Endothelial cell of umbilical vein (primary cell): ENCODE measurements at regions not wholly inside any gene's neighbourhood (a gene's known extent, or its start where the extent isn't known, plus 50 kb on each side); places are given as distances from the start of the nearest gene placed in this dataset.

Experiments
- BruUV-seq: library from RNA; stranded (reverse); fragments of 400-500 nt; replicated peaks from 2 replicates; lab custom pipeline; 2021; lab: Mats Ljungman, UMichigan
- CTCF ChIA-PET: fragments of 300-600, 350-600 bp; sonication (Branson Sonifier 250); formaldehyde crosslinking; loops from one replicate; lab custom pipeline; 2021; ENCODE audit warnings: antibody characterized with exemption, inconsistent platforms; lab: Charles Lee
- POLR2A ChIA-PET: fragments of 300-600, 350-600 bp; sonication (Branson Sonifier 250); formaldehyde crosslinking; loops from one replicate; lab custom pipeline; 2021; ENCODE audit warnings: antibody characterized with exemption, inconsistent platforms; lab: Charles Lee
- DNase-seq: peaks from one replicate; pipeline ENCODE4 v3.0.0-alpha.2; 2011; ENCODE audit warnings: low read depth, low spot score
- FAIRE-seq: peaks from 2 replicates; lab custom pipeline; 2011; peaks lifted over from hg19 to GRCh38; lab: Jason Lieb, UNC
- H2AFZ ChIP-seq: 2 replicates; pipeline ENCODE4 v1.6.0; 2012; ENCODE audit warnings: low read depth, low read length, control low read depth, inconsistent platforms
- H3K27ac ChIP-seq: 2 replicates; pipeline ENCODE4 v1.5.1; 2011; ENCODE audit warnings: low read depth, mild to moderate bottlenecking, control low read depth, low read length, moderate library complexity; ENCODE audit not compliant: insufficient read depth
- H3K27me3 ChIP-seq, 2 experiments: 2 replicates each; pipeline versions ENCODE4 v1.6.0 to v1.6.1; 2011; ENCODE audit warnings: low read length in 2 of 2, mixed read lengths in 1 of 2; ENCODE audit not compliant: control insufficient read depth in 2 of 2, insufficient read depth in 2 of 2
- H3K36me3 ChIP-seq, 2 experiments: 2 replicates in 1 of 2; 3 replicates in 1 of 2; pipeline ENCODE4 v1.5.1; 2011; ENCODE audit warnings: low read length in 2 of 2, mild to moderate bottlenecking in 1 of 2, moderate library complexity in 1 of 2; ENCODE audit not compliant: control insufficient read depth in 2 of 2, insufficient read depth in 2 of 2; ENCODE audit errors: extremely low read depth in 1 of 2
- H3K4me1 ChIP-seq: 3 replicates; pipeline ENCODE4 v1.5.1; 2011; ENCODE audit warnings: mild to moderate bottlenecking, low read length; ENCODE audit not compliant: control insufficient read depth, insufficient read depth; ENCODE audit errors: extremely low read depth
- H3K4me2 ChIP-seq: 2 replicates; pipeline ENCODE4 v1.6.1; 2011; ENCODE audit warnings: low read length, control low read depth, mixed read lengths; ENCODE audit not compliant: insufficient read depth
- H3K4me3 ChIP-seq, 3 experiments: fragments of 200-600 bp in 1 of 3; sonication (generic), shearing (Covaris generic) in 1 of 3; replicated peaks in 1 of 3; 2 replicates each; pipeline ENCODE4 v1.5.1; 2011 to 2016; ENCODE audit warnings: control low read depth in 3 of 3, low read length in 3 of 3, mild to moderate bottlenecking in 2 of 3, inconsistent platforms in 1 of 3, low read depth in 1 of 3, moderate library complexity in 1 of 3; ENCODE audit not compliant: insufficient read depth in 1 of 3
- H3K79me2 ChIP-seq: 2 replicates; pipeline ENCODE4 v1.6.0; 2012; ENCODE audit warnings: low read length, inconsistent platforms; ENCODE audit not compliant: control insufficient read depth, insufficient read depth
- H3K9ac ChIP-seq: replicated peaks from 2 replicates; pipeline ENCODE3; 2011; ENCODE audit warnings: low read length, control low read depth; ENCODE audit not compliant: insufficient read depth; ENCODE audit errors: extremely low read depth
- H3K9me1 ChIP-seq: replicated peaks from 3 replicates; pipeline ENCODE4 v1.6.0; 2011; ENCODE audit warnings: mild to moderate bottlenecking, low read length; ENCODE audit not compliant: control insufficient read depth, insufficient read depth; ENCODE audit errors: extremely low read depth
- H3K9me3 ChIP-seq: replicated peaks from 2 replicates; pipeline ENCODE4 v1.5.1; 2012; ENCODE audit warnings: low read length, inconsistent platforms; ENCODE audit not compliant: control insufficient read depth, insufficient read depth
- H4K20me1 ChIP-seq: replicated peaks from 2 replicates; pipeline ENCODE3; 2011; ENCODE audit warnings: mild to moderate bottlenecking, low read length; ENCODE audit not compliant: control insufficient read depth, insufficient read depth; ENCODE audit errors: extremely low read depth
- EZH2 ChIP-seq: IDR thresholded peaks from 2 replicates; pipeline ENCODE4 v1.6.1; 2012; ENCODE audit warnings: borderline replicate concordance, low read depth, mild to moderate bottlenecking, moderate library complexity, low read length, inconsistent platforms; ENCODE audit not compliant: severe bottlenecking
- FOS ChIP-seq: IDR thresholded peaks from 2 replicates; pipeline ENCODE4 v1.6.1; 2011; ENCODE audit warnings: mild to moderate bottlenecking, low read length, moderate library complexity, borderline replicate concordance; ENCODE audit not compliant: insufficient read depth
- GATA2 ChIP-seq: IDR thresholded peaks from 2 replicates; pipeline ENCODE4 v1.7.0; 2011; ENCODE audit warnings: low read depth, mild to moderate bottlenecking, moderate library complexity, mixed read lengths, low read length; ENCODE audit not compliant: insufficient read length, insufficient read depth
- JUN ChIP-seq: IDR thresholded peaks from 2 replicates; pipeline ENCODE4 v1.6.1; 2011; ENCODE audit warnings: borderline replicate concordance, low read depth; ENCODE audit not compliant: insufficient read length, insufficient read depth
- MYC ChIP-seq: IDR thresholded peaks from one replicate; pipeline ENCODE4 v1.6.1; 2011; ENCODE audit warnings: mild to moderate bottlenecking, low read depth, low read length
- POLR2A ChIP-seq: IDR thresholded peaks from 2 replicates; pipeline ENCODE4 v1.6.1; 2012; ENCODE audit warnings: low read depth, mild to moderate bottlenecking, control low read depth, low read length
- POLR2AphosphoS5 ChIP-seq: IDR thresholded peaks from 2 replicates; pipeline ENCODE4 v1.6.1; 2012; ENCODE audit warnings: low read depth, mild to moderate bottlenecking, control low read depth, low read length, moderate library complexity; ENCODE audit not compliant: insufficient read depth
- dilution Hi-C: fragments of 300-500 bp; cut with MboI; formaldehyde crosslinking; loops from one replicate; pipeline ENCODE4 v1.15.0; 2019; ENCODE audit warnings: low sequenced_read_pairs; ENCODE audit not compliant: extremely low pct_ligation_motif_present
- intact Hi-C: fragments of 100-400 bp; cut with micrococcal nuclease; formaldehyde crosslinking; loops from one replicate; pipeline ENCODE4 v1.10.0; 2022
- TF ChIP-seq, protein P1 (sequence below): IDR thresholded peaks from 2 replicates; pipeline ENCODE4 v1.6.1; 2011; ENCODE audit not compliant: insufficient read depth, insufficient read length
- TF ChIP-seq, protein P2 (sequence below), 2 donors: IDR thresholded peaks; 1 replicate in 1 of 2; 2 replicates in 1 of 2; pipeline ENCODE4 v1.5.1; 2011; ENCODE audit warnings: low read length in 2 of 2, mild to moderate bottlenecking in 2 of 2, moderate library complexity in 2 of 2, control low read depth in 1 of 2, inconsistent platforms in 1 of 2, low read depth in 1 of 2; ENCODE audit not compliant: insufficient read depth in 1 of 2; ENCODE audit errors: extremely low read depth in 1 of 2

DNA sequence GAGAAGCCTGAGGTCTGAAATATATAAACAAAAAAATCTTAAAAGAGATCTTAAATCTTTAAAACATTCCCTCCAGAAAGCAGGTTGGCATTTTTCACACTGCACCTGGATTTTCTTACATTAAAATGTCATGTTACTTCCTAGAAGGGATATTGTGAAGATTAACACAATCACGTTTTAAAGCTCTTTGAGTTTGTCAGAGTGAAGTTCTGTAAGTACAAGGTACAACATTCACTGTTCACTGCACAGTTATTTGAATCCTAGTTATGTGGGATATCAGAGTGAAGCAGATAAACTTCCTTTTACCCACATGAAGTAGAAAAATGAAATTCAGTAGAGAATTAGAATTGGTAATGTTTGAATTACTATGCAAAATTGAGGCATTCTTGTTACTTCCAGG, 353.6 kb upstream of the RGMB start:
- dilution Hi-C loops, result no loop called here
- POLR2A ChIA-PET, result no interaction called here

More for the DNA sequence above, 353.6 kb upstream of the RGMB start:
- no peak overlapping the region for H3K4me3 ChIP-seq
- no peaks in the 10 kb centered on the region for H3K27me3 ChIP-seq
- no peak overlapping the region for H3K27ac ChIP-seq
- FAIRE-seq, result no peak
- intact Hi-C loops, result no loop called here
- no peaks in the 10 kb centered on the region for H4K20me1 ChIP-seq
- CTCF ChIA-PET, result interaction anchor here (0.6 kb wide), 1 partner anchor 975 kb away, joined by 3 read pairs; no protein-coding TSS in a partner anchor
- no peak overlapping the region for H3K4me2 ChIP-seq
- H3K9me1 ChIP-seq, result no peaks in the 10 kb centered on the region
- no peak overlapping the region for H2AFZ ChIP-seq
- no peak overlapping the region for H3K9ac ChIP-seq
- no peak for TF ChIP-seq EZH2
- TF ChIP-seq JUN, result no peak
- no peak for TF ChIP-seq MYC
- TF ChIP-seq GATA2, result no peak
- TF ChIP-seq, protein P1, sequence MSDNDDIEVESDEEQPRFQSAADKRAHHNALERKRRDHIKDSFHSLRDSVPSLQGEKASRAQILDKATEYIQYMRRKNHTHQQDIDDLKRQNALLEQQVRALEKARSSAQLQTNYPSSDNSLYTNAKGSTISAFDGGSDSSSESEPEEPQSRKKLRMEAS, result no peak
- no peak for TF ChIP-seq POLR2AphosphoS5
- TF ChIP-seq, protein P2, sequence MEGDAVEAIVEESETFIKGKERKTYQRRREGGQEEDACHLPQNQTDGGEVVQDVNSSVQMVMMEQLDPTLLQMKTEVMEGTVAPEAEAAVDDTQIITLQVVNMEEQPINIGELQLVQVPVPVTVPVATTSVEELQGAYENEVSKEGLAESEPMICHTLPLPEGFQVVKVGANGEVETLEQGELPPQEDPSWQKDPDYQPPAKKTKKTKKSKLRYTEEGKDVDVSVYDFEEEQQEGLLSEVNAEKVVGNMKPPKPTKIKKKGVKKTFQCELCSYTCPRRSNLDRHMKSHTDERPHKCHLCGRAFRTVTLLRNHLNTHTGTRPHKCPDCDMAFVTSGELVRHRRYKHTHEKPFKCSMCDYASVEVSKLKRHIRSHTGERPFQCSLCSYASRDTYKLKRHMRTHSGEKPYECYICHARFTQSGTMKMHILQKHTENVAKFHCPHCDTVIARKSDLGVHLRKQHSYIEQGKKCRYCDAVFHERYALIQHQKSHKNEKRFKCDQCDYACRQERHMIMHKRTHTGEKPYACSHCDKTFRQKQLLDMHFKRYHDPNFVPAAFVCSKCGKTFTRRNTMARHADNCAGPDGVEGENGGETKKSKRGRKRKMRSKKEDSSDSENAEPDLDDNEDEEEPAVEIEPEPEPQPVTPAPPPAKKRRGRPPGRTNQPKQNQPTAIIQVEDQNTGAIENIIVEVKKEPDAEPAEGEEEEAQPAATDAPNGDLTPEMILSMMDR (IDR thresholded peaks at IDR 0.05; ENCODE audit: extremely low read depth in 1 of 2, insufficient read depth in 1 of 2, low read depth in 1 of 2, low read length in 2 of 2), result no peak
- TF ChIP-seq FOS, result no peak
- no peak for TF ChIP-seq POLR2A
- no peaks in the 10 kb centered on the region for H3K36me3 ChIP-seq
- H3K9me3 ChIP-seq, result no peaks in the 10 kb centered on the region
- no peaks in the 10 kb centered on the region for H3K79me2 ChIP-seq
- no peak for DNase-seq
- BruUV-seq, result no TSS peak
- H3K4me1 ChIP-seq, result no peaks in the 10 kb centered on the region
